Activated naive CD8-positive, alpha-beta T cell treated with anti-CD3 and anti-CD28 coated beads, Interleukin-2, amount 10 ng/mL, durations not matched to agents 7 days and 5 days (primary cell): ENCODE measurements at regions not wholly inside any gene's neighbourhood (a gene's known extent, or its start where the extent isn't known, plus 50 kb on each side); places are given as distances from the start of the nearest gene placed in this dataset.
A peak's percentile ranks its signal among the peaks of the same experiment; 100 is the strongest.

Source experiments
- ATAC-seq: fragments of 150-1000 bp; cut with Tn5 transposase; one replicate; pipeline ENCODE4 v1.10.0; 2021; ENCODE audit warnings: low read depth, moderate library complexity
- POLR2A ChIA-PET: fragments of 350-600 bp; sonication (Branson Sonifier 250); formaldehyde crosslinking; loops from one replicate; lab custom pipeline; 2021; ENCODE audit warnings: antibody characterized with exemption; lab: Charles Lee
- DNase-seq: peaks from one replicate; pipeline ENCODE4 v3.0.0; 2021
- H3K27ac Mint-ChIP-seq: one replicate; pipeline ENCODE4 v1.8.0; 2022; ENCODE audit warnings: mild to moderate bottlenecking, mixed read lengths
- H3K27me3 Mint-ChIP-seq: one replicate; pipeline ENCODE4 v1.8.0; 2022; ENCODE audit warnings: mild to moderate bottlenecking, moderate library complexity, mixed read lengths
- H3K36me3 Mint-ChIP-seq: one replicate; pipeline ENCODE4 v1.8.0; 2021; ENCODE audit warnings: mild to moderate bottlenecking, mixed read lengths
- H3K4me1 Mint-ChIP-seq: one replicate; pipeline ENCODE4 v1.8.0; 2021; ENCODE audit warnings: mixed read lengths
- H3K4me3 Mint-ChIP-seq: one replicate; pipeline ENCODE4 v1.8.0; 2022; ENCODE audit warnings: mild to moderate bottlenecking, moderate library complexity, mixed read lengths
- H3K9me3 Mint-ChIP-seq: one replicate; pipeline ENCODE4 v1.8.0; 2021; ENCODE audit warnings: mixed read lengths

GRCh38 chr5:88509403-88509802, 240.8 kb upstream of the TMEM161B start:
- POLR2A ChIA-PET, result no interaction called here
- Mint-ChIP-seq H3K36me3 (no peaks in the 10 kb centered on the region), H3K4me1 (no peaks in the 10 kb centered on the region), H3K9me3 (no peaks in the 10 kb centered on the region), H3K4me3 (no peak overlapping the region), H3K27me3 (peaks cover 10% of the 10 kb centered on the region), H3K27ac (no peak overlapping the region)
- ATAC-seq, result no peak
- DNase-seq, result no peak

GRCh38 chr5:88507261-88507660, 238.6 kb upstream of the TMEM161B start:
- ATAC-seq, result no peak
- Mint-ChIP-seq H3K27ac (no peak overlapping the region), H3K4me1 (peaks cover 11% of the 10 kb centered on the region), H3K36me3 (no peaks in the 10 kb centered on the region), H3K9me3 (no peaks in the 10 kb centered on the region), H3K4me3 (no peak overlapping the region), H3K27me3 (peaks cover 9% of the 10 kb centered on the region)
- POLR2A ChIA-PET, result no interaction called here
- no peak for DNase-seq

- no peak for ATAC-seq
- Mint-ChIP-seq H3K36me3 (no peaks in the 10 kb centered on the region), H3K4me1 (peaks cover 19% of the 10 kb centered on the region), H3K4me3 (peak overlapping the region; percentile 23), H3K9me3 (peaks cover 1% of the 10 kb centered on the region), H3K27ac (no peak overlapping the region), H3K27me3 (peaks cover 7% of the 10 kb centered on the region)
- no peak for DNase-seq
- POLR2A ChIA-PET, result no interaction called here
Measured at GRCh38 chr5:88503406-88503805, 234.8 kb upstream of the TMEM161B start.

GRCh38 chr5:88503041-88503345, 234.3 kb upstream of the TMEM161B start:
- Mint-ChIP-seq H3K4me1 (peaks cover 19% of the 10 kb centered on the region), H3K27me3 (peaks cover 5% of the 10 kb centered on the region), H3K4me3 (peak overlapping the region; percentile 94), H3K27ac (peak overlapping the region; percentile 96), H3K9me3 (peaks cover 1% of the 10 kb centered on the region), H3K36me3 (no peaks in the 10 kb centered on the region)
- no peak for ATAC-seq
- DNase-seq, result no peak
- POLR2A ChIA-PET, result no interaction called here

GRCh38 chr5:88502179-88503040, 233.8 kb upstream of the TMEM161B start:
- peak; percentile 85 for ATAC-seq
- POLR2A ChIA-PET, result no interaction called here
- no peak for DNase-seq

GRCh38 chr5:88495810-88496209, 227.2 kb upstream of the TMEM161B start:
- Mint-ChIP-seq H3K27me3 (peaks cover 20% of the 10 kb centered on the region), H3K36me3 (no peaks in the 10 kb centered on the region), H3K27ac (no peak overlapping the region), H3K9me3 (peaks cover 1% of the 10 kb centered on the region), H3K4me1 (no peaks in the 10 kb centered on the region), H3K4me3 (no peak overlapping the region)
- ATAC-seq (no peak), DNase-seq (no peak)
- POLR2A ChIA-PET, result no interaction called here

More at GRCh38 chr5:88502179-88503040, 233.8 kb upstream of the TMEM161B start:
- H3K27ac Mint-ChIP-seq, result peak overlapping the region; percentile 96
- peaks cover 19% of the 10 kb centered on the region for H3K4me1 Mint-ChIP-seq
- H3K27me3 Mint-ChIP-seq, result peaks cover 2% of the 10 kb centered on the region
- peak overlapping the region; percentile 94 for H3K4me3 Mint-ChIP-seq
- H3K9me3 Mint-ChIP-seq, result peaks cover 1% of the 10 kb centered on the region
- H3K36me3 Mint-ChIP-seq, result no peaks in the 10 kb centered on the region

- H3K27ac Mint-ChIP-seq, result no peak overlapping the region
- ATAC-seq (no peak), DNase-seq (no peak)
- no peaks in the 10 kb centered on the region for H3K4me1 Mint-ChIP-seq
- POLR2A ChIA-PET, result no interaction called here
- H3K27me3 Mint-ChIP-seq, result peaks cover 29% of the 10 kb centered on the region
- H3K36me3 Mint-ChIP-seq, result no peaks in the 10 kb centered on the region
- no peak overlapping the region for H3K4me3 Mint-ChIP-seq
- H3K9me3 Mint-ChIP-seq, result no peaks in the 10 kb centered on the region
Measured at GRCh38 chr5:88490874-88491273, 222.2 kb upstream of the TMEM161B start.

- DNase-seq (no peak), ATAC-seq (no peak)
- H3K27me3 Mint-ChIP-seq, result peaks cover 27% of the 10 kb centered on the region
- H3K36me3 Mint-ChIP-seq, result no peaks in the 10 kb centered on the region
- no peaks in the 10 kb centered on the region for H3K4me1 Mint-ChIP-seq
- no peak overlapping the region for H3K4me3 Mint-ChIP-seq
- H3K27ac Mint-ChIP-seq, result no peak overlapping the region
- POLR2A ChIA-PET, result no interaction called here
- H3K9me3 Mint-ChIP-seq, result no peaks in the 10 kb centered on the region
Measured at GRCh38 chr5:88489364-88489763, 220.7 kb upstream of the TMEM161B start.

GRCh38 chr5:88488561-88488960, 219.9 kb upstream of the TMEM161B start:
- Mint-ChIP-seq H3K9me3 (no peaks in the 10 kb centered on the region), H3K4me3 (no peak overlapping the region), H3K27me3 (peaks cover 23% of the 10 kb centered on the region), H3K4me1 (no peaks in the 10 kb centered on the region), H3K36me3 (no peaks in the 10 kb centered on the region), H3K27ac (no peak overlapping the region)
- POLR2A ChIA-PET, result no interaction called here
- DNase-seq (no peak), ATAC-seq (no peak)

GRCh38 chr5:88488130-88488529, 219.5 kb upstream of the TMEM161B start:
- DNase-seq (no peak), ATAC-seq (no peak)
- Mint-ChIP-seq H3K36me3 (no peaks in the 10 kb centered on the region), H3K27me3 (peaks cover 23% of the 10 kb centered on the region), H3K9me3 (no peaks in the 10 kb centered on the region), H3K27ac (no peak overlapping the region), H3K4me3 (no peak overlapping the region), H3K4me1 (no peaks in the 10 kb centered on the region)
- POLR2A ChIA-PET, result no interaction called here

GRCh38 chr5:88487066-88487465, 218.4 kb upstream of the TMEM161B start:
- DNase-seq (no peak), ATAC-seq (no peak)
- no peaks in the 10 kb centered on the region for H3K36me3 Mint-ChIP-seq
- H3K27me3 Mint-ChIP-seq, result peaks cover 22% of the 10 kb centered on the region
- no peak overlapping the region for H3K27ac Mint-ChIP-seq
- no peak overlapping the region for H3K4me3 Mint-ChIP-seq
- POLR2A ChIA-PET, result no interaction called here
- no peaks in the 10 kb centered on the region for H3K9me3 Mint-ChIP-seq
- no peaks in the 10 kb centered on the region for H3K4me1 Mint-ChIP-seq

GRCh38 chr5:88486431-88486830, 217.8 kb upstream of the TMEM161B start:
- ATAC-seq, result no peak
- Mint-ChIP-seq H3K36me3 (no peaks in the 10 kb centered on the region), H3K4me3 (no peak overlapping the region), H3K4me1 (no peaks in the 10 kb centered on the region), H3K27me3 (peaks cover 19% of the 10 kb centered on the region), H3K27ac (no peak overlapping the region), H3K9me3 (no peaks in the 10 kb centered on the region)
- no peak for DNase-seq
- POLR2A ChIA-PET, result no interaction called here

- POLR2A ChIA-PET, result no interaction called here
- no peak for DNase-seq
- no peaks in the 10 kb centered on the region for H3K36me3 Mint-ChIP-seq
- H3K9me3 Mint-ChIP-seq, result no peaks in the 10 kb centered on the region
- peaks cover 15% of the 10 kb centered on the region for H3K27me3 Mint-ChIP-seq
- H3K4me3 Mint-ChIP-seq, result no peak overlapping the region
- H3K4me1 Mint-ChIP-seq, result no peaks in the 10 kb centered on the region
- ATAC-seq, result no peak
- no peak overlapping the region for H3K27ac Mint-ChIP-seq
Measured at GRCh38 chr5:88485531-88485930, 216.9 kb upstream of the TMEM161B start.

GRCh38 chr5:88483964-88484672, 215.5 kb upstream of the TMEM161B start:
- no peak overlapping the region for H3K4me3 Mint-ChIP-seq
- POLR2A ChIA-PET, result no interaction called here
- DNase-seq (no peak), ATAC-seq (no peak)
- H3K27me3 Mint-ChIP-seq, result peaks cover 15% of the 10 kb centered on the region
- no peaks in the 10 kb centered on the region for H3K9me3 Mint-ChIP-seq
- no peak overlapping the region for H3K27ac Mint-ChIP-seq
- no peaks in the 10 kb centered on the region for H3K36me3 Mint-ChIP-seq
- no peaks in the 10 kb centered on the region for H3K4me1 Mint-ChIP-seq
